ENCODE measurements at regions not wholly inside any gene's neighbourhood (a gene's known extent, or its start where the extent isn't known, plus 50 kb on each side); places are given as distances from the start of the nearest gene placed in this dataset.

- FAIRE-seq: no peak
- DNase-seq (ENCODE audit: low spot score): no peak
Observed at GRCh38 chr5:116935561-116936162, 361.0 kb upstream of the SEMA6A start.

GRCh38 chr5:116930616-116931015 is 356.0 kb upstream of the SEMA6A start:
- FAIRE-seq: no peak
- no peak for DNase-seq (ENCODE audit: low spot score)

GRCh38 chr5:116923344-116923743 is 348.7 kb upstream of the SEMA6A start:
- no peak for FAIRE-seq
- no peak for DNase-seq (ENCODE audit: low spot score)

- FAIRE-seq (no peak), DNase-seq (ENCODE audit: low spot score) (no peak)
Observed at GRCh38 chr5:116922532-116922931, 347.9 kb upstream of the SEMA6A start.

- no peak for FAIRE-seq
- DNase-seq (ENCODE audit: low spot score): no peak
Observed at GRCh38 chr5:116914869-116915504, 340.4 kb upstream of the SEMA6A start.

GRCh38 chr5:116912221-116912620 is 337.6 kb upstream of the SEMA6A start:
- no peak for FAIRE-seq
- DNase-seq (ENCODE audit: low spot score): no peak

- DNase-seq (ENCODE audit: low spot score) (no peak), FAIRE-seq (no peak)
Observed at GRCh38 chr5:116911074-116911473, 336.5 kb upstream of the SEMA6A start.

GRCh38 chr5:116908537-116908936 is 333.9 kb upstream of the SEMA6A start:
- DNase-seq (ENCODE audit: low spot score) (no peak), FAIRE-seq (no peak)

- no peak for FAIRE-seq
- DNase-seq (ENCODE audit: low spot score): no peak
Observed at GRCh38 chr5:116905885-116906284, 331.3 kb upstream of the SEMA6A start.

- FAIRE-seq: no peak
Observed at GRCh38 chr5:116900793-116901192, 326.2 kb upstream of the SEMA6A start.

GRCh38 chr5:116898917-116899316 is 324.3 kb upstream of the SEMA6A start:
- FAIRE-seq: no peak
- no peak for DNase-seq (ENCODE audit: low spot score)

More at GRCh38 chr5:116900793-116901192, 326.2 kb upstream of the SEMA6A start:
- no peak for DNase-seq (ENCODE audit: low spot score)

GRCh38 chr5:116897291-116897690 is 322.7 kb upstream of the SEMA6A start:
- DNase-seq (ENCODE audit: low spot score): no peak

GRCh38 chr5:116896001-116896400 is 321.4 kb upstream of the SEMA6A start:
- no peak for DNase-seq (ENCODE audit: low spot score)
- no peak for FAIRE-seq

More at GRCh38 chr5:116897291-116897690, 322.7 kb upstream of the SEMA6A start:
- FAIRE-seq: no peak

GRCh38 chr5:116892993-116893392 is 318.4 kb upstream of the SEMA6A start:
- FAIRE-seq (no peak), DNase-seq (ENCODE audit: low spot score) (no peak)

- DNase-seq (ENCODE audit: low spot score) (no peak), FAIRE-seq (no peak)
Observed at GRCh38 chr5:116887104-116887503, 312.5 kb upstream of the SEMA6A start.

- no peak for FAIRE-seq
Observed at GRCh38 chr5:116885825-116886224, 311.2 kb upstream of the SEMA6A start.

GRCh38 chr5:116883875-116884274 is 309.3 kb upstream of the SEMA6A start:
- DNase-seq (ENCODE audit: low spot score) (no peak), FAIRE-seq (no peak)

More at GRCh38 chr5:116885825-116886224, 311.2 kb upstream of the SEMA6A start:
- DNase-seq (ENCODE audit: low spot score): no peak

GRCh38 chr5:116881921-116882531 is 307.4 kb upstream of the SEMA6A start:
- no peak for FAIRE-seq
- DNase-seq (ENCODE audit: low spot score): no peak

GRCh38 chr5:116880601-116881000 is 306.0 kb upstream of the SEMA6A start:
- no peak for FAIRE-seq
- no peak for DNase-seq (ENCODE audit: low spot score)

- FAIRE-seq: no peak
- DNase-seq (ENCODE audit: low spot score): no peak
Observed at GRCh38 chr5:116880150-116880549, 305.5 kb upstream of the SEMA6A start.

GRCh38 chr5:116876240-116876840 is 301.7 kb upstream of the SEMA6A start:
- FAIRE-seq (no peak), DNase-seq (ENCODE audit: low spot score) (no peak)

GRCh38 chr5:116872986-116873385 is 298.4 kb upstream of the SEMA6A start:
- DNase-seq (ENCODE audit: low spot score): no peak
- peak; percentile 57 for FAIRE-seq

Data from RCC 7860 (cell line).